Activated CD8-positive, alpha-beta T cell treated with anti-CD3 and anti-CD28 coated beads for 36 hours (primary cell): ENCODE measurements at regions not wholly inside any gene's neighbourhood (a gene's known extent, or its start where the extent isn't known, plus 50 kb on each side); places are given as distances from the start of the nearest gene placed in this dataset.

Source experiments
- ATAC-seq: fragments of 200-7000 bp; cut with Tn5 transposase; one replicate; pipeline ENCODE4 v1.10.0; 2021; ENCODE audit warnings: mild to moderate bottlenecking, moderate library complexity
- CTCF ChIA-PET: fragments of 350-600 bp; sonication (Branson Sonifier 250); formaldehyde crosslinking; loops from one replicate; lab custom pipeline; 2021; ENCODE audit warnings: antibody characterized with exemption; lab: Charles Lee
- POLR2A ChIA-PET: fragments of 350-600 bp; sonication (Branson Sonifier 250); formaldehyde crosslinking; loops from one replicate; lab custom pipeline; 2021; ENCODE audit warnings: antibody characterized with exemption; lab: Charles Lee
- DNase-seq: peaks from one replicate; pipeline ENCODE4 v3.0.0-alpha.2; 2020
- H3K27ac Mint-ChIP-seq: one replicate; pipeline ENCODE4 v1.8.0; 2021; ENCODE audit warnings: mild to moderate bottlenecking, mixed read lengths
- H3K27me3 Mint-ChIP-seq: one replicate; pipeline ENCODE4 v1.8.0; 2021; ENCODE audit warnings: mixed read lengths
- H3K36me3 Mint-ChIP-seq: one replicate; pipeline ENCODE4 v1.8.0; 2021; ENCODE audit warnings: low read depth, mixed read lengths
- H3K4me1 Mint-ChIP-seq: one replicate; pipeline ENCODE4 v1.8.0; 2021; ENCODE audit warnings: low read depth, mixed read lengths
- H3K4me3 Mint-ChIP-seq: one replicate; pipeline ENCODE4 v1.8.0; 2021; ENCODE audit warnings: mild to moderate bottlenecking, moderate library complexity, mixed read lengths
- H3K9me3 Mint-ChIP-seq: one replicate; pipeline ENCODE4 v1.8.0; 2021; ENCODE audit warnings: mixed read lengths
- intact Hi-C: fragments of 100-400 bp; cut with micrococcal nuclease; formaldehyde crosslinking; loops from one replicate; pipeline ENCODE4 v1.10.0; 2022
- TF ChIP-seq, protein P1 (sequence below): fragments of 200-600 bp; IDR thresholded peaks from one replicate; pipeline ENCODE4 v1.8.0; 2022; ENCODE audit warnings: antibody characterized with exemption, mild to moderate bottlenecking

- TF ChIP-seq, protein P1, sequence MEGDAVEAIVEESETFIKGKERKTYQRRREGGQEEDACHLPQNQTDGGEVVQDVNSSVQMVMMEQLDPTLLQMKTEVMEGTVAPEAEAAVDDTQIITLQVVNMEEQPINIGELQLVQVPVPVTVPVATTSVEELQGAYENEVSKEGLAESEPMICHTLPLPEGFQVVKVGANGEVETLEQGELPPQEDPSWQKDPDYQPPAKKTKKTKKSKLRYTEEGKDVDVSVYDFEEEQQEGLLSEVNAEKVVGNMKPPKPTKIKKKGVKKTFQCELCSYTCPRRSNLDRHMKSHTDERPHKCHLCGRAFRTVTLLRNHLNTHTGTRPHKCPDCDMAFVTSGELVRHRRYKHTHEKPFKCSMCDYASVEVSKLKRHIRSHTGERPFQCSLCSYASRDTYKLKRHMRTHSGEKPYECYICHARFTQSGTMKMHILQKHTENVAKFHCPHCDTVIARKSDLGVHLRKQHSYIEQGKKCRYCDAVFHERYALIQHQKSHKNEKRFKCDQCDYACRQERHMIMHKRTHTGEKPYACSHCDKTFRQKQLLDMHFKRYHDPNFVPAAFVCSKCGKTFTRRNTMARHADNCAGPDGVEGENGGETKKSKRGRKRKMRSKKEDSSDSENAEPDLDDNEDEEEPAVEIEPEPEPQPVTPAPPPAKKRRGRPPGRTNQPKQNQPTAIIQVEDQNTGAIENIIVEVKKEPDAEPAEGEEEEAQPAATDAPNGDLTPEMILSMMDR, result no peak
- no peaks in the 10 kb centered on the region for H3K36me3 Mint-ChIP-seq
- POLR2A ChIA-PET, result no interaction called here
- H3K4me1 Mint-ChIP-seq, result no peaks in the 10 kb centered on the region
- no peak overlapping the region for H3K4me3 Mint-ChIP-seq
- DNase-seq, result no peak
- CTCF ChIA-PET, result no interaction called here
- no peaks in the 10 kb centered on the region for H3K9me3 Mint-ChIP-seq
- no peak overlapping the region for H3K27ac Mint-ChIP-seq
- ATAC-seq, result no peak
- H3K27me3 Mint-ChIP-seq, result no peaks in the 10 kb centered on the region
- intact Hi-C loops, result no loop called here
These were observed 344.1 kb upstream of the FANCL start for GRCh38 chr2:58585233-58585632.

DNA sequence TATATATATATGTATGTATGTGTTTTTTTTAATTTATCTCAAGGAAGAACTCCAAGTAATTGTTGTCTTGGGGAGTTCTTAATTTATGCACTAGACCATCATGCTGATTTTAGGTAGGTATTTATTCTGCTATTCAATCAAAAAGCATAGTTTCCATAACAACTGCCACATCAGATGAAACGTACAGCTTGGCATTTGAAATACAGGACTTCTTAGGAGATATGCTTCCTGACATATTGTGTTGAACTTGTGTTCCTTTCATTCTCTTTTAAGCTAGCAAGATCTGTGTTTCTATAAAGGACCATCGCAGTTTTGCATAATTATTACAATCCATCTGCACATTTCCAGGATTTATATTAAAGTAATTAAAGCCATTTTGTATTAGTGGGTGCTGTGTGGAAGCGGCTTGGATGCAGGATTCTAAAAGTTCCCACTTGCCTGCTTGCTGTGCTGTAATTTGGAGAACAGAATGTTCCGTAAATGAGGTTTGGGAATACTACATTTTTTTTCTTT lies 343.5 kb upstream of the FANCL start:
- TF ChIP-seq, protein P1, result no peak
- H3K36me3 Mint-ChIP-seq, result no peaks in the 10 kb centered on the region
- no peaks in the 10 kb centered on the region for H3K27me3 Mint-ChIP-seq
- H3K4me1 Mint-ChIP-seq, result no peaks in the 10 kb centered on the region
- no peak for ATAC-seq
- H3K4me3 Mint-ChIP-seq, result no peak overlapping the region
- no peaks in the 10 kb centered on the region for H3K9me3 Mint-ChIP-seq
- no peak overlapping the region for H3K27ac Mint-ChIP-seq
- no peak for DNase-seq
- CTCF ChIA-PET, result no interaction called here
- intact Hi-C loops, result no loop called here
- POLR2A ChIA-PET, result no interaction called here

GRCh38 chr2:58578276-58578675 lies 337.2 kb upstream of the FANCL start:
- H3K27ac Mint-ChIP-seq, result no peak overlapping the region
- H3K4me1 Mint-ChIP-seq, result no peaks in the 10 kb centered on the region
- TF ChIP-seq, protein P1, result no peak
- no peaks in the 10 kb centered on the region for H3K27me3 Mint-ChIP-seq
- ChIA-PET POLR2A (no interaction called here), CTCF (no interaction called here)
- no peaks in the 10 kb centered on the region for H3K36me3 Mint-ChIP-seq
- no peak for DNase-seq
- intact Hi-C loops, result no loop called here
- H3K9me3 Mint-ChIP-seq, result no peaks in the 10 kb centered on the region
- H3K4me3 Mint-ChIP-seq, result no peak overlapping the region
- ATAC-seq, result no peak

- ChIA-PET CTCF (interaction anchor here (1.3 kb wide), 1 partner anchor 21 kb away, joined by 3 read pairs; no protein-coding TSS in a partner anchor), POLR2A (no interaction called here)
- Mint-ChIP-seq H3K9me3 (no peaks in the 10 kb centered on the region), H3K4me3 (no peak overlapping the region), H3K4me1 (peaks cover 4% of the 10 kb centered on the region), H3K27me3 (no peaks in the 10 kb centered on the region), H3K27ac (no peak overlapping the region), H3K36me3 (no peaks in the 10 kb centered on the region)
- ATAC-seq (no peak), DNase-seq (no peak)
- intact Hi-C loops, result no loop called here
- TF ChIP-seq, protein P1, result no peak
These were observed 333.7 kb upstream of the FANCL start for GRCh38 chr2:58574873-58575272.

- Mint-ChIP-seq H3K4me1 (peaks cover 8% of the 10 kb centered on the region), H3K27me3 (no peaks in the 10 kb centered on the region), H3K4me3 (no peak overlapping the region), H3K36me3 (no peaks in the 10 kb centered on the region), H3K9me3 (no peaks in the 10 kb centered on the region), H3K27ac (no peak overlapping the region)
- ChIA-PET CTCF (no interaction called here), POLR2A (no interaction called here)
- ATAC-seq (no peak), DNase-seq (no peak)
- intact Hi-C loops, result no loop called here
- TF ChIP-seq, protein P1, result no peak
These were observed 331.6 kb upstream of the FANCL start for GRCh38 chr2:58572731-58573130.
